Stomach (tissue), 4 donors: ENCODE measurements at regions not wholly inside any gene's neighbourhood (a gene's known extent, or its start where the extent isn't known, plus 50 kb on each side); places are given as distances from the start of the nearest gene placed in this dataset.

Experiments used
- CTCF ChIP-seq, 7 experiments: fragments of 450-650 bp in 4 of 7; fragments of 200-600 bp in 3 of 7; sonication (generic) in 3 of 7; IDR thresholded peaks; one replicate each; pipeline ENCODE4 v1.5.1; 2016 to 2019; ENCODE audit warnings: antibody characterized with exemption in 7 of 7, control low read depth in 2 of 7, mild to moderate bottlenecking in 1 of 7
- EP300 ChIP-seq: sonication (generic); formaldehyde crosslinking; IDR thresholded peaks from one replicate; pipeline ENCODE4 v1.6.1; 2017; ENCODE audit warnings: antibody characterized with exemption
- POLR2A ChIP-seq, 4 donors: fragments of 450-650 bp; IDR thresholded peaks; one replicate each; pipeline ENCODE4 v1.6.1; 2016; ENCODE audit warnings: antibody characterized with exemption in 4 of 4, control low read depth in 2 of 4, mild to moderate bottlenecking in 1 of 4, moderate library complexity in 1 of 4

GRCh38 chr10:130392031-130392430 is 255.8 kb downstream of the GLRX3 start:
- TF ChIP-seq EP300 (no peak), CTCF (IDR thresholded peaks at IDR 0.05) (no peak), POLR2A (IDR thresholded peaks at IDR 0.05) (no peak)
